ENCODE measurements at regions not wholly inside any gene's neighbourhood (a gene's known extent, or its start where the extent isn't known, plus 50 kb on each side); places are given as distances from the start of the nearest gene placed in this dataset.

- DNase-seq (ENCODE audit: low read depth): no peak
- no peak for TF ChIP-seq CTCF (IDR thresholded peaks at IDR 0.05; ENCODE audit: insufficient read depth, low read depth, low read length, missing control alignments)
- no peak overlapping the region for H3K4me3 ChIP-seq (ENCODE audit: low read length)
Measured at GRCh38 chr10:130480491-130480890, 344.3 kb downstream of the GLRX3 start.

GRCh38 chr10:130481076-130481930 is 345.1 kb downstream of the GLRX3 start:
- no peak for TF ChIP-seq CTCF (IDR thresholded peaks at IDR 0.05; ENCODE audit: insufficient read depth, low read depth, low read length, missing control alignments)
- no peak for DNase-seq (ENCODE audit: low read depth)
- no peak overlapping the region for H3K4me3 ChIP-seq (ENCODE audit: low read length)

- no peak overlapping the region for H3K4me3 ChIP-seq (ENCODE audit: low read length)
- no peak for TF ChIP-seq CTCF (IDR thresholded peaks at IDR 0.05; ENCODE audit: insufficient read depth, low read depth, low read length, missing control alignments)
- DNase-seq (ENCODE audit: low read depth): no peak
Measured at GRCh38 chr10:130481936-130482335, 345.7 kb downstream of the GLRX3 start.

GRCh38 chr10:130483691-130484467 is 347.7 kb downstream of the GLRX3 start:
- H3K4me3 ChIP-seq (ENCODE audit: low read length): no peak overlapping the region
- DNase-seq (ENCODE audit: low read depth): no peak
- no peak for TF ChIP-seq CTCF (IDR thresholded peaks at IDR 0.05; ENCODE audit: insufficient read depth, low read depth, low read length, missing control alignments)

GRCh38 chr10:130484468-130485180 is 348.4 kb downstream of the GLRX3 start:
- no peak overlapping the region for H3K4me3 ChIP-seq (ENCODE audit: low read length)
- TF ChIP-seq CTCF (IDR thresholded peaks at IDR 0.05; ENCODE audit: insufficient read depth, low read depth, low read length, missing control alignments): no peak
- no peak for DNase-seq (ENCODE audit: low read depth)

- TF ChIP-seq CTCF (IDR thresholded peaks at IDR 0.05; ENCODE audit: insufficient read depth, low read depth, low read length, missing control alignments): no peak
- no peak for DNase-seq (ENCODE audit: low read depth)
- H3K4me3 ChIP-seq (ENCODE audit: low read length): no peak overlapping the region
Measured at GRCh38 chr10:130485236-130485957, 349.2 kb downstream of the GLRX3 start.

All from epithelial cell of esophagus (primary cell).